Ectodermal cell (in vitro differentiated cells): ENCODE measurements at regions not wholly inside any gene's neighbourhood (a gene's known extent, or its start where the extent isn't known, plus 50 kb on each side); places are given as distances from the start of the nearest gene placed in this dataset.

ENCODE experiments used
- H3K27ac ChIP-seq: 2 replicates; pipeline ENCODE4 v1.7.0; 2013; ENCODE audit warnings: mild to moderate bottlenecking, low read depth, low read length; ENCODE audit not compliant: insufficient read depth, poor library complexity, severe bottlenecking
- H3K27me3 ChIP-seq: 2 replicates; pipeline ENCODE4 v1.7.0; 2013; ENCODE audit warnings: mild to moderate bottlenecking, low read length; ENCODE audit not compliant: insufficient read depth, control insufficient read depth, poor library complexity, severe bottlenecking
- H3K36me3 ChIP-seq: one replicate; pipeline ENCODE4 v1.7.0; 2013; ENCODE audit warnings: low read length; ENCODE audit not compliant: control insufficient read depth, insufficient read depth
- H3K4me1 ChIP-seq: one replicate; pipeline ENCODE4 v1.7.0; 2013; ENCODE audit warnings: low read length; ENCODE audit not compliant: control insufficient read depth, insufficient read depth
- H3K4me3 ChIP-seq: 2 replicates; pipeline ENCODE4 v1.7.0; 2013; ENCODE audit warnings: low read depth, low read length, control low read depth; ENCODE audit not compliant: insufficient read depth
- H3K9me3 ChIP-seq: 2 replicates; pipeline ENCODE4 v1.7.0; 2013; ENCODE audit warnings: mild to moderate bottlenecking, low read length, moderate library complexity; ENCODE audit not compliant: control insufficient read depth
- WGBS, 2 experiments: methylation state at CpG; one replicate each; pipeline ENCODE4 v1.1.7; 2013; ENCODE audit warnings: missing lambda C conversion rate in 2 of 2; 5-methylcytosine and 5-hydroxymethylcytosine counted together

GRCh38 chr1:234934611-234935033 lies 194.0 kb downstream of the TOMM20 start:
- no peaks in the 10 kb centered on the region for H3K36me3 ChIP-seq
- H3K27ac ChIP-seq, result no peak overlapping the region
- H3K4me1 ChIP-seq, result peaks cover 10% of the 10 kb centered on the region
- WGBS, 2 experiments, result 96% methylated on average over 7 of the region's 7 CpGs
- no peaks in the 10 kb centered on the region for H3K9me3 ChIP-seq
- H3K27me3 ChIP-seq, result no peaks in the 10 kb centered on the region
- H3K4me3 ChIP-seq, result no peak overlapping the region

DNA sequence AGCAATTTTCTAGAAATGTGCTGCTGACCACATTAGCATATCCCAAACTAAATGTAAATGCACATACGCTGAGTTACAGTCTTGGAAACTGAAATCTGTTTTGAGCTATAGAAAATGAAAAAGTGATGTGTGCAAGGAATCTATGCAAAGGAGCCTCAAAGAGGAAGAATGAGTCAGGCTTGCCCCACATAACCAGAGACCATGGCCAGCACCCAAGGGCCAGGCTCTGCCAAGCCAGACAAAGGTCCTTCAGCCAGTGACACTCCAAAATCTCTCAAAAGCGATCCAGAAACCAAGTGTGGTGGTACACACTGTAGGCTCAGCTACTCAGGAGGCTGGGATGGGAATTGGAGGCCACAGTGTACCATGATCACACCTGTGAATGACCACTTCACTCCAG lies 195.2 kb downstream of the TOMM20 start:
- Histone ChIP-seq H3K36me3 (no peaks in the 10 kb centered on the region), H3K27me3 (no peaks in the 10 kb centered on the region), H3K4me3 (no peak overlapping the region), H3K4me1 (peaks cover 13% of the 10 kb centered on the region), H3K9me3 (no peaks in the 10 kb centered on the region), H3K27ac (no peak overlapping the region)
- WGBS, 2 experiments, result 50% methylated on average over 2 of the region's 2 CpGs

DNA sequence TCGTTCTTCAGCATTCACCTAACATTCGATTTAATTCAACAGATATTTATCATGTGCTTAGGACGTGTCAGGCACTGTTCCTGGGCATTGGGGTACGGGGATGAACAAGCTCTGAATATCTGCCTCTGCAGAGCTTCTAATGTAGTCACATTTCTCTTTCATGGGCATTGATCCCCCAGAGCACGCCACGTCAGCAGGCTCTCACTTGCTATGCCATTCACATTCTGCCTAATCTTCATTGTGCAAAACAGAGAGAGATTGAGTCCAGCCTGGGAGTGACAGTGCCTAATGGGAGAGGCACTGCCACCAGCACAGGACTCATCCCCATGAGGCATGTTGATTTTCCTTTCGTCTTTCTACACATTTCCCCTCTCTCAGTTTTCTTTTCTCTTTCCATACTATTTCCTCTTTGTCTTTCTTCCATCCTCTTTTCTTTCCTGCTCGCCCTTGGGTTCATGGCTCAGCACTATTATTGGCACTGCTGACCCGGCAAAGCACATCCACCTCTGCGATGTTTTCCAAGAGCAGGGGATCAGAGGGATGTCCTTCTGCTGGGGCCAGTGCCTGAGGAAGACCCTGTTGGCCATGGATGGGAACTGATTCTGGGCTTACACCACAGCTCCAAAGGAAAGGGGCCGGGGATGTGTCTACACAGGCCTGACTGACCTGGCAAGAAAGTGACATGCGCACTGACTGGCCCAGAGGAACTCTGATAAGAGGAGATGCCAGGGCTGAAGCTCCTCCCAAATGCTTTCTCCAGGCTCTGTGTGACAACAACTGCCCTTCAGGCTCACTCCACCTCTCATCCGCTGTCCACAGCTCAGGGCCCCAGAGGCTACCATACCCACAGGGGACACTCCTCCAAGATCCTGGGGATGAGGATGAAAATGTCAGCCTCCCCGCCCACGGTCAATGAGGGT lies 195.9 kb downstream of the TOMM20 start:
- Histone ChIP-seq H3K36me3 (no peaks in the 10 kb centered on the region), H3K4me3 (no peak overlapping the region), H3K27me3 (no peaks in the 10 kb centered on the region), H3K4me1 (peaks cover 20% of the 10 kb centered on the region), H3K27ac (no peak overlapping the region), H3K9me3 (no peaks in the 10 kb centered on the region)
- 93 to 95% methylated on average over 15 of the region's 15 CpGs for WGBS, 2 experiments

- Histone ChIP-seq H3K36me3 (no peaks in the 10 kb centered on the region), H3K27ac (no peak overlapping the region), H3K4me1 (peaks cover 23% of the 10 kb centered on the region), H3K4me3 (no peak overlapping the region), H3K9me3 (no peaks in the 10 kb centered on the region), H3K27me3 (no peaks in the 10 kb centered on the region)
- WGBS, 2 experiments, result 87 to 90% methylated on average over 12 of the region's 12 CpGs
Observed at GRCh38 chr1:234932106-234932505, 196.5 kb downstream of the TOMM20 start.

- Histone ChIP-seq H3K4me3 (no peak overlapping the region), H3K9me3 (no peaks in the 10 kb centered on the region), H3K36me3 (no peaks in the 10 kb centered on the region), H3K27ac (no peak overlapping the region), H3K27me3 (no peaks in the 10 kb centered on the region), H3K4me1 (peaks cover 24% of the 10 kb centered on the region)
- WGBS, 2 experiments, result 91 to 96% methylated on average over 4 of the region's 4 CpGs
Observed at GRCh38 chr1:234931404-234931973, 197.1 kb downstream of the TOMM20 start.

DNA sequence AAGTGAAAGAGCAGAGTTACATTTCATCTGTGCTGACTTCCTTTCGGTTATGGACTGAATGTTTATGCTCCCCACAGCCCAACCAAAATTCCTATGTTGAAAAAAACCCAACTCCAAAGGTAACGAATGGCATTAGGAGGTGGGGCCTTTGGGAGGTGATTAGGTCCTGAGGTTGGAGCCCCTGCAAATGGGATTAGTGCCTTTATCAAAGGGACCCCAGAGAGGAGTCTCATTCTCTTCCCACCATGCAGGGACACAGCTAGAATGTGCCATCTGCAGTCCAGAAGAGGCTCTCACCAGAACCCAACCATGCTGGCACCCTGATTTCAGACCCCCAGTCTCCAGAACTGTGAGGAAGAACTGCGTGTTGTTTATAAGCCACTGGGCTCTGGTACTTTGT lies 199.3 kb downstream of the TOMM20 start:
- WGBS, 2 experiments, result 92% methylated on average over 3 of the region's 3 CpGs
- Histone ChIP-seq H3K4me1 (peaks cover 33% of the 10 kb centered on the region), H3K9me3 (no peaks in the 10 kb centered on the region), H3K27me3 (no peaks in the 10 kb centered on the region), H3K27ac (no peak overlapping the region), H3K36me3 (no peaks in the 10 kb centered on the region), H3K4me3 (no peak overlapping the region)

DNA sequence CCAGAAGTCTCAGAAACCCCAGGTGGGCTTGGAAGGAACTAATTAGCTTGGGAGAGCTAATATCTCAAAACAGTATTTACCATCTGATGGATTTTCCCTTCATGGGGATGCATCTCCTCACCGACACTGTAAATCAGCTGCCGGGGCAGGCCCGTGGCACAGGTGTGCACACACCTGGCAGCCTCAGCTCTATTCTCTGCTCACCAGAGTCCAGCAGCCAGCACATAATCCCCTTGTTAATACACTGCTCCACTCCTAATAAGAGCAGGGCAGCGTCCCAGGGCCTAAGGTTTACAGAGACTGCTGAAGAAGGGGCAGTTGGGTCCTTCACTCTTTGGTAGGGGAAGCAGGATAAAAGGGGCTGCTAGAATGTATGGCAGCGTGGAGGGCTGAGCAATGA lies 200.0 kb downstream of the TOMM20 start:
- H3K4me1 ChIP-seq, result peaks cover 33% of the 10 kb centered on the region
- WGBS, 2 experiments, result 79 to 84% methylated on average over 5 of the region's 5 CpGs
- H3K9me3 ChIP-seq, result no peaks in the 10 kb centered on the region
- no peak overlapping the region for H3K4me3 ChIP-seq
- H3K27ac ChIP-seq, result no peak overlapping the region
- H3K27me3 ChIP-seq, result no peaks in the 10 kb centered on the region
- no peaks in the 10 kb centered on the region for H3K36me3 ChIP-seq

DNA sequence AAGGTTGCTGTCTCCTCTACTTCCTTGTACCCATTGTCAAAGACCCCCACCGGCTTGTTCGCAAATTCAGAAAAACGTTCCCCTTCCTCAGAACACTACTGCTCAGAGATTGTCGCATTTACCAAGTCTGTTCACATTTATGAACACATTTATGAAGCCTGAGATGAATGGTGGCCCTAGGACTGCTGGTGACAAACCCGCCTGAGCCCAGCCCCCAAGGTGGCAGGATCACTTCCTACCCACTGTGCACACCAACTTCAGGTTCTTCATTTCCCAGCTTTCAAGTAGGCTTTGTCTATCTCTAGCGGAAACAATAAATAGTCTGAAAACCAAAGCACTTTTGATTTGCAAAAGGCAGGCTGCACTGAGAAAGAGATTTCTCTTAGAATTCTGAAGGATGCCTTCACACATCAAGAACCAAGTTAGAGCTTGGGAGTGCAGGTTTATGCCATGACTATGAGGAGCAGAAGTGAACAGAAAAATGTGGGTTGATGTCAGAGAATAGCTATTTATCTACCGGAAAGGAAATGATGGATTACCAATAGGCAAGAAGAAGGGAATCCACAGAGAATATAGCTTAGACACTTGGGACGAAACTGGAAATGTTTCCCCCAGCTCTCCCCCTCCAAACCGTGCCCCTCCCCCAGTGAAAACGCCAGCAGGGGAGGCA lies 200.5 kb downstream of the TOMM20 start:
- 77 to 78% methylated on average over 10 of the region's 10 CpGs for WGBS, 2 experiments
- Histone ChIP-seq H3K9me3 (no peaks in the 10 kb centered on the region), H3K4me3 (no peak overlapping the region), H3K27ac (no peak overlapping the region), H3K36me3 (no peaks in the 10 kb centered on the region), H3K4me1 (peaks cover 30% of the 10 kb centered on the region), H3K27me3 (no peaks in the 10 kb centered on the region)

DNA sequence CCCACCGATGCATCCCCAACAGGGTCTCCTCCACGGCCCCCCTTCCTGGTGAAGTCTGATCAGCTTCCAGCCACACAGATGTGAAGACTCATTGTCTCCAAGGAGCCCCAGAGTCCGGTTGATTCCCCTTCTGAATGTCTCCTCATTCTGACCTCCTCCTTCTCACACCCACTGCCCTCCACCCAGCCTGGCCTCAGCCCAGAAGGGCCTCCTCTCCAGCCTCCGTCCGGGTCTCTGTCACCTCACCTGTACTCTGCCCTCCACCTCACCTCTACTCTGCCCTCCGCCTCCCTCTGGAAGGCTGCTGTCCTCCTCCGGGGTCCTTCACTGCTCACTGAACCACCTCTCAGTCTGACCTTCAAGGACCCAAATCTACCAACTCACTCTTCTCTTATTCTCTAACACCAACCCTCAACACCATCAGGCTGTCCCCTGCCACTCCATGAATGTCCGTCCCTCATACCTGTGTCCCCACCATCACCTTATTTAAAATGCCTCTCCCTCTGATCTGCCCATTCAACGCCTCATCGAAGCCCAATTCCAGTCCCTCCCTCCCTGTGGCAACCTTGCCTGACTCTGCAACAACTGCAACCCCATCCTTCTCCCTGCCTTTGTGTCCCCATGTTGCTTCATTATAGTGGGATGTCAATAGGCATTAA lies 201.2 kb downstream of the TOMM20 start:
- 93 to 94% methylated on average over 10 of the region's 10 CpGs for WGBS, 2 experiments
- H3K27ac ChIP-seq, result no peak overlapping the region
- no peaks in the 10 kb centered on the region for H3K36me3 ChIP-seq
- no peaks in the 10 kb centered on the region for H3K27me3 ChIP-seq
- H3K4me3 ChIP-seq, result no peak overlapping the region
- peaks cover 23% of the 10 kb centered on the region for H3K4me1 ChIP-seq
- no peaks in the 10 kb centered on the region for H3K9me3 ChIP-seq
